22Rv1 (cell line): ENCODE measurements at regions not wholly inside any gene's neighbourhood (a gene's known extent, or its start where the extent isn't known, plus 50 kb on each side); places are given as distances from the start of the nearest gene placed in this dataset.
"Not testable (repeated sequence)": the region's sequence is repeated elsewhere in the genome, so short reads cannot be mapped to it uniquely, and the experiment has no call there.

Experiments used
- CTCF ChIP-seq: fragments of 450-650 bp; IDR thresholded peaks from 2 replicates; pipeline ENCODE4 v1.5.1; 2017; ENCODE audit warnings: mild to moderate bottlenecking
- ZFX ChIP-seq: fragments of 450-650 bp; IDR thresholded peaks from 2 replicates; pipeline ENCODE4 v1.6.1; 2017; ENCODE audit warnings: antibody characterized with exemption, borderline replicate concordance

- not testable (repeated sequence) for TF ChIP-seq CTCF, ZFX
Observed at GRCh38 chr2:87658357-87658756, 89.5 kb upstream of the PLGLB2 start.
